ENCODE measurements at regions not wholly inside any gene's neighbourhood (a gene's known extent, or its start where the extent isn't known, plus 50 kb on each side); places are given as distances from the start of the nearest gene placed in this dataset.

DNA sequence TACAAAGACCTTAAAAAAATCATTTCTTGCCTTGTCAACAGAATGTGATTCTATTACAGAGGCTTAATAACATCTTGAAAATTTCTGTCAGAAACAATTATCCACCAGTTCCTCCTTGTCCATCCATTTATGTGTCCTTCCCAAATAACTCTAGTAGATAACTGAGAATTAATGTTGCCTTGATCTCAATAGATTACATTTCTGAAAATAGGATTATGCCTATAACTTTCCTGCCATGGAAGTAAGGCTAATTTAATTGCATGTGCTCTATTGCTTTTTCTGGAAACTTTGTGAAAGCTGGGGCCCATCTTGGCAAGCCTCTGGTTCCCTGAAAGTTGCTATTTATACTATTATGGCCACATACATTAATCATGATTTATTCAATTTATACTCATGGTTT lies 76.2 kb upstream of the UNC5C start:
- no peak overlapping the region for H3K4me3 ChIP-seq
- no peaks in the 10 kb centered on the region for H3K4me1 ChIP-seq
- no peaks in the 10 kb centered on the region for H3K9me3 ChIP-seq
- no peaks in the 10 kb centered on the region for H3K36me3 ChIP-seq
- DNase-seq (no peak), ATAC-seq (ENCODE audit: low FRiP score in 2 of 2) (no peak)
- TF ChIP-seq POLR2AphosphoS5 (IDR thresholded peaks at IDR 0.05) (no peak), EP300 (IDR thresholded peaks at IDR 0.05) (no peak), POLR2A (IDR thresholded peaks at IDR 0.05) (no peak)
- TF ChIP-seq, protein P1, sequence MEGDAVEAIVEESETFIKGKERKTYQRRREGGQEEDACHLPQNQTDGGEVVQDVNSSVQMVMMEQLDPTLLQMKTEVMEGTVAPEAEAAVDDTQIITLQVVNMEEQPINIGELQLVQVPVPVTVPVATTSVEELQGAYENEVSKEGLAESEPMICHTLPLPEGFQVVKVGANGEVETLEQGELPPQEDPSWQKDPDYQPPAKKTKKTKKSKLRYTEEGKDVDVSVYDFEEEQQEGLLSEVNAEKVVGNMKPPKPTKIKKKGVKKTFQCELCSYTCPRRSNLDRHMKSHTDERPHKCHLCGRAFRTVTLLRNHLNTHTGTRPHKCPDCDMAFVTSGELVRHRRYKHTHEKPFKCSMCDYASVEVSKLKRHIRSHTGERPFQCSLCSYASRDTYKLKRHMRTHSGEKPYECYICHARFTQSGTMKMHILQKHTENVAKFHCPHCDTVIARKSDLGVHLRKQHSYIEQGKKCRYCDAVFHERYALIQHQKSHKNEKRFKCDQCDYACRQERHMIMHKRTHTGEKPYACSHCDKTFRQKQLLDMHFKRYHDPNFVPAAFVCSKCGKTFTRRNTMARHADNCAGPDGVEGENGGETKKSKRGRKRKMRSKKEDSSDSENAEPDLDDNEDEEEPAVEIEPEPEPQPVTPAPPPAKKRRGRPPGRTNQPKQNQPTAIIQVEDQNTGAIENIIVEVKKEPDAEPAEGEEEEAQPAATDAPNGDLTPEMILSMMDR (IDR thresholded peaks at IDR 0.05): no peak
- no peaks in the 10 kb centered on the region for H3K27me3 ChIP-seq
- H3K27ac ChIP-seq: no peak overlapping the region

DNA sequence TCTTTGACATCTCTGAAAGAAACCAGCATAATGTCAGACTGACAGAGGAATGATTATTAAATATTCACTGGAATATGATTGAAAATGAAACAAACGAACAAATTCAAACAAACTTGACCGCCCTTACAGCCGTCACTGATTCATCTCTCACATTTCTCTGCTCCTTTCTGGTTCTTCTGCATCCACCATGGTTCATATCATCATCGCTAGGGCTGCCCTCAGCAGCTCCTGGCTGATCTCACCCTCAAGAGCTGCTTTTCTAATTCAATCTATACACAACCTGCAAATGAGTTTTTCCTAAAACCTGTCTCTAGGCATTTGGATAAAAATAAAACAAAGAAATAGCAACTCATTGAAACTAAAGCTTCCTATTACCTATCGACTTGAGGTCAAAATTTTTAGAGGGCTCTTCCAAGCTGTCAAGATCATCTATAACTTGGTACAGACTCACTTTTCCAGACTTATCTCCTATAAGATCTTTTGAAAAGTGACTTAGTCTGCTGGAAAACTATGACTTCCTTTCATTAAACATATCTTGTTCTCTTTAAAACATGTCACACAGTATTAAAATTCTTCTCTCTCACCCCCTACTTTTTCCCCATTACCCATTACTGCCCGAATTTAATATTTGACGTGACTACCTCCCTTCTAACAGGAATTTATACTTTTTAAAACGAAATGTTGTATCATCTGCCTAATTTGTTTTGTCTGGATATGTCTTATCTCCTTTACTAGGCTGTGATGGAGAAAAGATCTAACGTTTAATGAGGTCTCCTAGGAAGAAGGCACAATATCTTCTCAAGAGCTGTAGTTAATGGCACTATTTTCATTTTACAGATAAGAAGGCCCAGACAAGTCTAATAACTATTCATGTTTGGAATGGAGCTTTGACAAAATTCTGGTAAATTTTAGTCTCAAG lies 71.0 kb upstream of the UNC5C start:
- Histone ChIP-seq H3K27ac (no peak overlapping the region), H3K27me3 (no peaks in the 10 kb centered on the region), H3K36me3 (no peaks in the 10 kb centered on the region), H3K4me3 (no peak overlapping the region), H3K4me1 (no peaks in the 10 kb centered on the region), H3K9me3 (no peaks in the 10 kb centered on the region)
- no peak for ATAC-seq (ENCODE audit: low FRiP score in 2 of 2)
- no peak for DNase-seq
- 86% methylated on average over 9 of the region's 9 CpGs for WGBS, 2 donors
- no peak for TF ChIP-seq POLR2AphosphoS5 (IDR thresholded peaks at IDR 0.05)
- no peak for TF ChIP-seq POLR2A (IDR thresholded peaks at IDR 0.05)
- TF ChIP-seq EP300 (IDR thresholded peaks at IDR 0.05): no peak
- TF ChIP-seq, protein P1 (IDR thresholded peaks at IDR 0.05): no peak

DNA sequence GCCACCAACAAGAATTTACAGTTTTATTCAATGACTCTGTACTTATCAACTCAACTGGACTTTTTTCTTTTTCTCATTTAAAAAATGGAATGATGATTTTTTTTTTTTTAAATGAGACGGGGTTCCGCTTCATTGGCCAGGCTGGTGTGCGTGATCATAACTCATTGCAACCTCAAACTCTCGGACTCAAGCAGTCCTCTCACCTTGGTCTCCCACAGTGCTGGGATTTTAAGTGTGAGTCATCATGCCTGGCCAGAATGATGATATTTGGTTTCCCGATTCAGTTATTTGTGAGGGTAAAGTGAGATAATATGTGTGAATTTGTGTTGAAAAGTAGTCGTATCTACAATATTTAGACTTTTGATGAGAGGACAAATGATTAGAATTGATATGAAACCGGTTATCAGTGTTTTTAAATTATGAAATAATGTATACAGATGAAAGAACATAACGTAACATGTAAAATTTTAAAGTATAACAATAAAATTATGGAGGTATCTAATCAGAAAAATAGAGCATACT lies 66.0 kb upstream of the UNC5C start:
- TF ChIP-seq POLR2A (IDR thresholded peaks at IDR 0.05) (no peak), POLR2AphosphoS5 (IDR thresholded peaks at IDR 0.05) (no peak), EP300 (IDR thresholded peaks at IDR 0.05) (no peak)
- TF ChIP-seq, protein P1 (IDR thresholded peaks at IDR 0.05): no peak
- DNase-seq (no peak), ATAC-seq (ENCODE audit: low FRiP score in 2 of 2) (no peak)
- Histone ChIP-seq H3K4me3 (no peak overlapping the region), H3K27ac (no peak overlapping the region), H3K4me1 (no peaks in the 10 kb centered on the region), H3K9me3 (no peaks in the 10 kb centered on the region), H3K36me3 (no peaks in the 10 kb centered on the region), H3K27me3 (no peaks in the 10 kb centered on the region)
- 91 to 92% methylated on average over 8 of the region's 8 CpGs for WGBS, 2 donors

DNA sequence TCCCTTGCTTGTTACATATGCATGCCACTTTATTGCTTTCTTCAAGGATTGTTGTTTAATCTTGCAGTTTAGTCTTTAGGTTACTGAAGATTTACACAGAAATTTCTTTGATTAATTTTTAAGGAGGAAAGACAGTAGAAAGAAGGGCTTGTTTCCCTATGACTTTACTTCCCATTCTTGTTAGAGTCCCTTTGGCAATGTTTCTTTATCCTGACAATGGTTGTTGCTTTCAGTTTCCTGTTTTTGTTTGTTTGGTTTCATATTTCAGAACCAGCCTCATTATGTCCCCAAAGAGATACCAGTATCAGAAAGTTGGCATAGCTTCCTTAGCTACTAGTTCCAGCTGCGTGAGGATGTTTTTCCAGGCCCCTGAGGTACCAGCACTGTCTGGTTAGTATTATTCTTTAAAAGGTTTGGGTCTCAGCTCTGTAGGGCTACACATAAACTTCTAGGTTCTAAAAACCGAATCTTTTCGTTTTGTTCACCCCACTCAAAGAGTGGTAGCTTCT lies 61.3 kb upstream of the UNC5C start:
- 76 to 82% methylated on average over 3 of the region's 3 CpGs for WGBS, 2 donors
- no peaks in the 10 kb centered on the region for H3K27me3 ChIP-seq
- no peak for TF ChIP-seq POLR2A (IDR thresholded peaks at IDR 0.05)
- no peak for TF ChIP-seq EP300 (IDR thresholded peaks at IDR 0.05)
- TF ChIP-seq POLR2AphosphoS5 (IDR thresholded peaks at IDR 0.05): no peak

DNA sequence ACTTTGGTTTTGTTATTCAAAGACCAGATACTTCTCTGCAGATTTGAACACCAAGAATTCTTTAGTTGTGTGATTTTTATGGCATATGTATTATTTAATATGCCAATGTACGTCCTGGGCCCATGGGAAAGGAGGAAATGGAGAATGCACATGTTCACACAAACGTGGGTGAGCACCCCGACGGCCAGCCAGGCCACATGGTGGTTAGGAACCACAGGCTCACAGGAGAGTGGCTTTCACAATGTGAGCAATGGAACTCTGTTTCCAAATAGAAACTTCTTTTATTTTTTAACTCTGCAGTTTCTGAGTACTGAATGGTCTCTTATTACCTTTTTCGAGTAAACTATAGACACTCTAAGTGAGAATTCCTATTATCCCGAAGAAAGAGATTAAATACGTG lies 58.0 kb upstream of the UNC5C start:
- Histone ChIP-seq H3K27ac (no peak overlapping the region), H3K36me3 (no peaks in the 10 kb centered on the region), H3K4me3 (no peak overlapping the region), H3K9me3 (no peaks in the 10 kb centered on the region), H3K27me3 (no peaks in the 10 kb centered on the region), H3K4me1 (no peaks in the 10 kb centered on the region)
- DNase-seq (peak in 1 of 2 donors; percentile 8), ATAC-seq (ENCODE audit: low FRiP score in 2 of 2) (no peak)
- no peak for TF ChIP-seq POLR2A (IDR thresholded peaks at IDR 0.05)
- TF ChIP-seq, protein P1 (IDR thresholded peaks at IDR 0.05): no peak
- WGBS, 2 donors: 64 to 81% methylated on average over 7 of the region's 7 CpGs

More for the DNA sequence above, 61.3 kb upstream of the UNC5C start:
- Histone ChIP-seq H3K36me3 (no peaks in the 10 kb centered on the region), H3K4me3 (no peak overlapping the region), H3K4me1 (no peaks in the 10 kb centered on the region), H3K9me3 (no peaks in the 10 kb centered on the region), H3K27ac (no peak overlapping the region)
- DNase-seq: no peak
- no peak for ATAC-seq (ENCODE audit: low FRiP score in 2 of 2)
